Neural progenitor cell (in vitro differentiated cells): ENCODE measurements at regions not wholly inside any gene's neighbourhood (a gene's known extent, or its start where the extent isn't known, plus 50 kb on each side); places are given as distances from the start of the nearest gene placed in this dataset.

Source experiments
- CTCF ChIP-seq: fragments of 200-600 bp; sonication (generic); IDR thresholded peaks from 2 replicates; pipeline ENCODE4 v1.5.1; 2017; ENCODE audit warnings: antibody characterized with exemption, mild to moderate bottlenecking
- EZH2 ChIP-seq: fragments of 200-600 bp; sonication (generic); IDR thresholded peaks from 2 replicates; pipeline ENCODE4 v1.6.1; 2017; ENCODE audit warnings: antibody characterized with exemption, mild to moderate bottlenecking, moderate library complexity
- EZH2phosphoT487 ChIP-seq: fragments of 200-600 bp; sonication (generic); IDR thresholded peaks from 2 replicates; pipeline ENCODE4 v1.6.1; 2017; ENCODE audit warnings: antibody characterized with exemption

- no peak for TF ChIP-seq EZH2
- no peak for TF ChIP-seq CTCF
- no peak for TF ChIP-seq EZH2phosphoT487
Observed at GRCh38 chr5:88393042-88393441, 124.4 kb upstream of the TMEM161B start.
